ENCODE measurements at regions not wholly inside any gene's neighbourhood (a gene's known extent, or its start where the extent isn't known, plus 50 kb on each side); places are given as distances from the start of the nearest gene placed in this dataset.
"Not testable (repeated sequence)": the region's sequence is repeated elsewhere in the genome, so short reads cannot be mapped to it uniquely, and the experiment has no call there.

- DNase-seq (ENCODE audit: low read depth in 2 of 2), result no peak
These were observed 598.8 kb downstream of the SLC16A7 start for GRCh38 chr12:60194678-60195077.

- no peak for DNase-seq (ENCODE audit: low read depth in 2 of 2)
These were observed 599.7 kb downstream of the SLC16A7 start for GRCh38 chr12:60195483-60195882.

- DNase-seq (ENCODE audit: low read depth in 2 of 2), result no peak
These were observed 600.5 kb downstream of the SLC16A7 start for GRCh38 chr12:60196366-60196765.

GRCh38 chr12:60197589-60197988 lies 601.8 kb downstream of the SLC16A7 start:
- DNase-seq (ENCODE audit: low read depth in 2 of 2), result no peak

GRCh38 chr12:60201891-60202290 lies 606.1 kb downstream of the SLC16A7 start:
- DNase-seq (ENCODE audit: low read depth in 2 of 2), result peak; percentile 13 to 21

GRCh38 chr12:60205500-60205899 lies 609.7 kb downstream of the SLC16A7 start:
- no peak for DNase-seq (ENCODE audit: low read depth in 2 of 2)

GRCh38 chr12:60209521-60209920 lies 613.7 kb downstream of the SLC16A7 start:
- no peak for DNase-seq (ENCODE audit: low read depth in 2 of 2)

GRCh38 chr12:60209933-60210332 lies 614.1 kb downstream of the SLC16A7 start:
- no peak for DNase-seq (ENCODE audit: low read depth in 2 of 2)

- DNase-seq (ENCODE audit: low read depth in 2 of 2), result no peak
These were observed 614.9 kb downstream of the SLC16A7 start for GRCh38 chr12:60210756-60211155.

- no peak for DNase-seq (ENCODE audit: low read depth in 2 of 2)
These were observed 615.4 kb downstream of the SLC16A7 start for GRCh38 chr12:60211244-60211643.

- DNase-seq (ENCODE audit: low read depth in 2 of 2), result no peak
These were observed 616.6 kb downstream of the SLC16A7 start for GRCh38 chr12:60212159-60213000.

- not testable (repeated sequence) for DNase-seq (ENCODE audit: low read depth in 2 of 2)
These were observed 617.4 kb downstream of the SLC16A7 start for GRCh38 chr12:60213272-60213671.

GRCh38 chr12:60216226-60216625 lies 620.4 kb downstream of the SLC16A7 start:
- DNase-seq (ENCODE audit: low read depth in 2 of 2), result no peak

GRCh38 chr12:60223242-60223641 lies 627.4 kb downstream of the SLC16A7 start:
- no peak for DNase-seq (ENCODE audit: low read depth in 2 of 2)

GRCh38 chr12:60225216-60226000 lies 629.6 kb downstream of the SLC16A7 start:
- DNase-seq (ENCODE audit: low read depth in 2 of 2), result no peak

- DNase-seq (ENCODE audit: low read depth in 2 of 2), result no peak
These were observed 632.1 kb downstream of the SLC16A7 start for GRCh38 chr12:60227916-60228315.

- DNase-seq (ENCODE audit: low read depth in 2 of 2), result peak; percentile 41 to 49
These were observed 634.2 kb downstream of the SLC16A7 start for GRCh38 chr12:60230056-60230455.

GRCh38 chr12:60231303-60231702 lies 635.5 kb downstream of the SLC16A7 start:
- no peak for DNase-seq (ENCODE audit: low read depth in 2 of 2)

GRCh38 chr12:60231976-60232907 lies 636.4 kb downstream of the SLC16A7 start:
- no peak for DNase-seq (ENCODE audit: low read depth in 2 of 2)

- not testable (repeated sequence) for DNase-seq (ENCODE audit: low read depth in 2 of 2)
These were observed 638.9 kb downstream of the SLC16A7 start for GRCh38 chr12:60234611-60235195.

GRCh38 chr12:60235261-60235660 lies 639.4 kb downstream of the SLC16A7 start:
- no peak for DNase-seq (ENCODE audit: low read depth in 2 of 2)

Data from fibroblast of skin of left biceps (primary cell).